GM18861 (cell line): ENCODE measurements at regions not wholly inside any gene's neighbourhood (a gene's known extent, or its start where the extent isn't known, plus 50 kb on each side); places are given as distances from the start of the nearest gene placed in this dataset.
"Not testable (repeated sequence)": the region's sequence is repeated elsewhere in the genome, so short reads cannot be mapped to it uniquely, and the experiment has no call there.

ENCODE experiments used
- ATAC-seq: cut with Tn5 transposase; IDR thresholded peaks from one replicate; pipeline ENCODE4 v1.9.1; 2021; ENCODE audit not compliant: unreplicated experiment

DNA sequence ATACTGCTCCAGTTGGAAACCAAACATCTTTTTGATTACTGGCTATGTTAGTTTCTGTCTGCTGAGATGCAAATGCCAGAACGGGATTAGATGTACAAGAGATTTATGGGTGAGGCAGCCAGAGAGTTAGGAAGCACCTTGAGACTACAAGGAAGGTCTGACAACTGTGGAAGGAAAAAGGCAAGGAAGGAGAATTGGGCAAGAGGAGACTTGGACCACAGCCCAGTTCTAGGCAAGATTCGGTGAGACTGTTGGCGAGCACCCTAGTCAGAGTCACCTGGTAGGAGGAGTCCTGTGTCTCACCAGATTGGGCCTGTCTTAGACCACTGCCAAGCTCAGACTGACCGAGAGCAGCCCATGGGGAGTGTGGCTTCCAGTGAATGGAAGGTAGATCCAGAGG is 91.8 kb upstream of the F13A1 start:
- no peak for ATAC-seq

GRCh38 chr6:6412700-6413099 is 92.2 kb upstream of the F13A1 start:
- no peak for ATAC-seq

DNA sequence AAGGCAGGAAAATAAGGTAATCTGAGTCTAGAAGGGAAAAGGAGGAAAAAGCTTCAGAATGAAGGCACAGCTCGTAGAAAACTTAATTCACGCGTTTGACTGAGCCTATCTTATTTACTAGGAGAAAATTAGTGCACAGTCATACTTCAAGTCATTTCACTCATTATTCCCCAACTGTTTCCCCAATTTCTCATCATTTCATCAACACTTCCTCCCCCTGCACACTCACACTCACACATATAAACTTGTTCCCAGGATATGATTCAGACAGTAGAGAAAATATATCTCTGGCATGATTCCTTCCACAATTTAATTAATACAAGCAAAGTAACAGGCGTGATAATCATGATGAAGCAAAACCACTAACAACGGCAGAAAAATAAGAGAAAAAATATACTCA is 94.5 kb upstream of the F13A1 start:
- ATAC-seq, result no peak

DNA sequence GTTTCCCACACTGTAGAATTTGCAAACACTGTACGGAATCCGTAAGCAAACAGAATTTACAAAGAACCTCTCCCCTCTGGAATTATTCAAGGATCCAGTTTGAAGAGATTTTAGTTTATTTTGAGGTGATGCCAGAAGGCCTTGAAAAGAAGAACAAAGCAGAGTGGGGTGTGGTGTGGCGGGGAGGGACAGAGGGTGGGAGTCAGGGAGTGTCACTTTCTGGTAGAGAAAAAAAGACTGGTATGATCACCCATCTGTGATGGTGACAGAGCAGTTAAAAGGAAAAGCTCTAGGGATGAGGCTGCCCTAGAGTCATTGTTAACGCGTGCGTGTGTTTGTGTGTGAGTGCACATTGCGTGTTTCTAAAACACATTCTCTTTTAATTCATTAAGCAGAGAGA is 97.0 kb upstream of the F13A1 start:
- no peak for ATAC-seq

DNA sequence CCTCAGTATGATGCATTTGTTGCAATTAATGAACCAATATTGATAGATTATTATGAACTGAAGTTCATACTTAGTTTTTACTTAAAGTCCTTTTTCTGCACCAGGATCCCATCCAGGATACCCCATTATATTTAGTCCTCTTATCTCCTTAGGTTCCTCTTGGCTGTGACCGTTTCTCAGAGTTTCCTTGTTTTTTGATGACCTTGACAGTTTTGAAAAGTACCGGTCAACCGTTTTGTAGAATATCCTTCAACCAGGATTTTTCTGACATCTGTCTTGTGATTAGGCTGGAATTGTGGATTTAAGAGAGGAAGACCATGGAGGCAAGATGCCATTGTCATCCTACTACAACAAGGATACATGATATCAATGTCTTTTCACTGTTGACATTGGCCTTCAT is 98.0 kb upstream of the F13A1 start:
- no peak for ATAC-seq

GRCh38 chr6:6420107-6420506 is 99.6 kb upstream of the F13A1 start:
- no peak for ATAC-seq

GRCh38 chr6:6434151-6434550 is 113.7 kb upstream of the F13A1 start:
- no peak for ATAC-seq

DNA sequence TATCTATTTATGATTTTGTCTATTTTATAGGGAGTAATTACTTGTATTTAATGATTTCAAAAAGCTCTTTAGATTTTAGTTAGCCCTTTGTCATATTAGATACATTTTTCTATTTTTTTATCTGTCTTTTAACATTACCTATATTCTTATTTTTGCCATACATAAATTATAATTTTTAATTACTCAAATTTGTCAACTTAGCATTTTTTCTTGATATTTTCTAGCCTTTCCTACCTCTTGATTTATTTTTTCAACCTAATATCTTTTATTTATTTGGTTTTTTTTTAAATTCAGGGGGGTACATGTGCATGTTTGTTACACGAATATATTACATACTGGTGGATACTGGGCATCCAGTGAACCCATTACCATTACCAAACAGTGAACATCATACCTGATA is 114.3 kb upstream of the F13A1 start:
- no peak for ATAC-seq

- ATAC-seq, result no peak
Measured at GRCh38 chr6:6436366-6436765, 115.9 kb upstream of the F13A1 start.

DNA sequence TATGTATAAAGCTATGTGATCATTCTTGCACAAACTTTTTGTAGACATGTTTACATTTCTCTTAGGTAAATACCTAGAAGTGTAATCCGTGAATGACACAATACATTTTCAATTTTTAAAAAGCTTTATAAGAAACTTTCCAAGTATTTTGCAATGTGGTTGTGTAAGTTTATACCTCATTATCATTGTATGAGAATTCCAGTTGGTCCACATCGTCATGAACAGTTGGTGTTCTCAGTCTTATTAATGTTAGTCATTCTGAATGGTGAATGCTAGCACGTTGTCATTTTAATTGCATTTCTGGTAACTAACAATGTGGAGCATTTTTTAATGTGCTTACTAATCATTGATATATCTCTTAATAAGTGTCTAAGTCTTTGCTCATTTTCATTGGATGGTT is 116.5 kb upstream of the F13A1 start:
- no peak for ATAC-seq

DNA sequence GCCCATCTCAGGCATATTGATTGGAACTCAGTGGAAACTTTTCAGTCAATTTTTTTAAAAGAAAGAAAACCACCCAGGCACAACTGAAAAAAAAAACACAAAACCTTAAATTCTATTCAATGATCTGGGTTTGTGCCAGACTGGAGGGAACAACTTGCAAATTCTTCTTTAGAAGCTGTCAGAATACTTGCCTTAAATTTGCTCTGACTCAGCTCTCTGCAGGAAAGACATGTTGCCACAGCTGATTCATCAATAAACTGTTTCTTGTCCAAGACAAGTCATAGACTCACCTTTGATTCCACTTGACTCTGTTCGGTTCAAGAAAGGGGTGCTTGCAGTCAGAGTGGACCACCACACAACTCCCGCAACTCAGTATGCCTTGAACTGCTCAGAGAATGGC is 117.8 kb upstream of the F13A1 start:
- ATAC-seq, result no peak

DNA sequence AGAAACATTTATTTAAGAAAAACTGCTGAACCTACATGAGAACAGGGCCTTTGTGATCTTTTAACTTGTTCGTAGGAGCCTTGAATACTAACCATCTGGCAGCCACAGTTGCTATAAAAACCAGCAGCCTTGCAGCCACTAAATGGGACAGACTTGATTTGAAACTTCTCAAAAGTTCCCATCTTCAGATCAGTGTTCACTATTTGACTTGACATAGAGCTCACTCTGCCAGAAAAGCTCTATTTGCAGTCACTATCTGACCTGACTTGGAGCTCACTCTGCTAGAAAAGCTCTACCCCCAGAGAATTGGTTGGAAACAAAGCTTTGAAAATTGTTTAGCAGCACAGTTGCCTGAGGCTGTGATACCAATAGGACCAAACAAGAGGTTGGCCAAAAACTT is 119.3 kb upstream of the F13A1 start:
- ATAC-seq, result no peak

GRCh38 chr6:6452002-6452401 is 131.5 kb upstream of the F13A1 start:
- ATAC-seq, result no peak

- no peak for ATAC-seq
Measured at GRCh38 chr6:6453186-6453585, 132.7 kb upstream of the F13A1 start.

DNA sequence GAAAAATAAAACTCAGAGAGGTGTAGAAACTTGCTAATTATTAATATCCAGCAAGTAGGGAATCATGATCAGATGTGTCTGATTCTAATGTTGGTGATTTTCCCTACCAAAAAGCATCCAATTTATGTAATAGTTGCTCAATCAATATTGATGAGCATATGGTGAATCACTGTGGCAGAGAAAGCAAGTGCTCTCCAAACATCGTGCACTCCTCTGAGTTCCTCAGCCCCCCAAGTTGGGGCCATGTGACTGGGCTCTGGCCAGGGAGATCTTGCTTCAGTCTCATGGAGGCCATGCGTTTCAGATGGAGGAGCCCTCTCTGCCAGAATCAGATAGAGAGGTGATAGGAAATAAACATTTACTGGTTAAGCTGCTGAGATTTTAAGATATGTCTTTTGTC is 133.2 kb upstream of the LY86 start:
- ATAC-seq, result no peak

DNA sequence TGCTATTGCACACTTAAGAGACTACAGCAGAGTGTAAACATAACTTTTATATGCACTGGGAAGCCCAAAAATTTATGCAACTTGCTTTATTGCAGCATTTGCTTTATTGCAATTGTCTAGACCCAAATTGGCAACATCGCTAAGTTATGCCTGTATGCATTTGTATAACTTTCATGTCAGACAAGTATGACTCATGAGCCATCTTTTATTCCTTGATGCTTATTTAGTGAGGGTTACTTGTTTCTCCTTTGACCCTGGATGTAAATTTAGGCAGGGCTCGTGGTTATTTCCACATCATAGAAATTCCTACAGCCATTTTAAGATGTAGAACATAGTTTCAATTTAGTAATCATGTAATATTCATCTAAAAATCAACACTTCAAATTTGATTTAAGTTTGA is 130.3 kb upstream of the LY86 start:
- ATAC-seq, result no peak

GRCh38 chr6:6459963-6460362 is 128.6 kb upstream of the LY86 start:
- ATAC-seq, result not testable (repeated sequence)

DNA sequence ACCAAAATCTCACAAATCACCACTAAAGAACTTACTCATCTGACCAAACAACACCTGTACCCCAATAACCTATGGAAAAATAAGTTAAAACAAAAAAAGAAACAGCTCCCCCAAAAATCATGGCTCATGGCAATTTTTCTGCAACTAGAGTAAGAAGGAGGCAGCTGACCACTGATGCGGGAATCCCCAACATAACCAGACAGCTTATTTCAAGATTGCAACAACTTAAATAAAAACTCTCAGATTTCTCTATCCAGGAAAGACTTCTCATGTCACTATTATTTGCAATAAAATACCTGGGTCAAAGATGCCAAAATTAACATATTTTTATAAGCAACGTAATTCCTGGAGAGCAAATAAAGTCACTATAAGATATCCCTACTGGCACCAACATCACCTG is 128.1 kb upstream of the LY86 start:
- ATAC-seq, result no peak

- no peak for ATAC-seq
Measured at GRCh38 chr6:6461138-6461537, 127.4 kb upstream of the LY86 start.

- ATAC-seq, result no peak
Measured at GRCh38 chr6:6466967-6467761, 121.4 kb upstream of the LY86 start.

DNA sequence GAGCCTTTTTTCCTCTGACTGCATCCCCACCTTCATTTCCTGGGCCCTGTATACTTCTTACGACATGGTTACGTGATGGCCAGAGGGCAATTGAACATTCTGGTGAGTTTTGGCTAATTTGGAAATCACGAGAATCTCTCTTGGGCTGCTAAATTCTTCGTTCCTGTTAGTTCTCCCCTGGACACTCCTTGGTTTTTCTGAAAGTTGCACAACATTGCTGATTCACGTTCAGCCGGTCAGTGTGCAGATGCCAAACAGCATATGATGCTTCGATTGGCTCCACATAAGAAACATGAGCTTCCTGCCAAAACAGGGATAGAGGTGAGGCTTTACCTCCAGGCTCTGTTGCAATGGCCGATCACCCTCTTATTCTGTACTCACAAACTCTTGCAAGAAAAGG is 119.4 kb upstream of the LY86 start:
- ATAC-seq, result no peak

DNA sequence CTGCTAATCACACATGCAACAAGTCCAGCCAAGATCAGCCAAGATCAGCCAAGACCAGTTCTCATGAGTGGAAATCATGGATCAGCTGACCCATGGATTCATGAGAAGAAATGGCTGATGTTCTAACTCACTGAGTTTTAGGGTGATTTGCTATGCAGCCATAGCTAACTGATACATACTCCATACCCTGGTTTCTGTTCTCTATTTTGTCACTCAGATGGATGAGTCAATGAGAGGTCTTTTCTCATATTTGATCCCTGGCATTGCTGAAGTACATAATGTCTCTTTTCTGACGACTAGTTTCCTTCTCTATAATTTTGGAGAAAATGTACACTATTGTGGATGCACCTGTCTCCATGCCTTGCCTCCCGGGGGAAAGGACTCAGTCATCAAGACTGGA is 118.4 kb upstream of the LY86 start:
- ATAC-seq, result no peak

DNA sequence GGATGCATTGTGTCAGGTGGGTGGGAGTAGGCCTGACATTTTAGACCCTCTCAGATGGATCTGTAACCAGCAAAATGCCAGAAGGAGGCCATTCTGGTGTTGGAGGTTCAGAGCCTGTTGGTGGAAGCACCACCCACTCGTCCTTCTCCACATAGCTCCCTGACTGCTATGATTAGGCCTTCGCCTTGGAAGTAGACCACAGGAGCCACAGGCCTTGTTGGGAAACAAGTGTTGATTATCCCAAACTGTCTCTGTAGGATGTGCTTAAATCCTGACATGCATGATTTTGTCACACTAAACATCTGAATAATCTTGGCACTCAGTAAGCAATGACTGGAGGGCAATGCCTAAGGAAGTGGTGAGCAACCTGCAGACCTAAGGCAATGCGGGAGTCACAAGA is 117.2 kb upstream of the LY86 start:
- no peak for ATAC-seq
